GM10266 (cell line): ENCODE measurements at regions not wholly inside any gene's neighbourhood (a gene's known extent, or its start where the extent isn't known, plus 50 kb on each side); places are given as distances from the start of the nearest gene placed in this dataset.

Experiments used
- DNase-seq: peaks from one replicate; pipeline ENCODE4 v3.0.0; 2012; ENCODE audit errors: extremely low spot score
- CTCF ChIP-seq: IDR thresholded peaks from 2 replicates; pipeline ENCODE4 v1.5.1; 2012; ENCODE audit warnings: mild to moderate bottlenecking, low read depth; ENCODE audit not compliant: control insufficient read depth, insufficient read depth; ENCODE audit errors: missing control alignments

GRCh38 chr7:130935564-130936157 is 201.7 kb upstream of the KLF14 start:
- no peak for DNase-seq
- no peak for TF ChIP-seq CTCF

GRCh38 chr7:130936202-130936931 is 202.4 kb upstream of the KLF14 start:
- DNase-seq, result no peak

GRCh38 chr7:130937016-130937415 is 203.0 kb upstream of the KLF14 start:
- no peak for DNase-seq
- no peak for TF ChIP-seq CTCF

More at GRCh38 chr7:130936202-130936931, 202.4 kb upstream of the KLF14 start:
- no peak for TF ChIP-seq CTCF

- no peak for TF ChIP-seq CTCF
- DNase-seq, result no peak
These were observed 203.8 kb upstream of the KLF14 start for GRCh38 chr7:130937830-130938229.

- no peak for TF ChIP-seq CTCF
- DNase-seq, result no peak
These were observed 204.7 kb upstream of the KLF14 start for GRCh38 chr7:130938661-130939060.

GRCh38 chr7:130939321-130940095 is 205.5 kb upstream of the KLF14 start:
- TF ChIP-seq CTCF, result no peak
- no peak for DNase-seq
